K562 (cell line): ENCODE measurements at regions not wholly inside any gene's neighbourhood (a gene's known extent, or its start where the extent isn't known, plus 50 kb on each side); places are given as distances from the start of the nearest gene placed in this dataset.
A peak's percentile ranks its signal among the peaks of the same experiment; 100 is the strongest.

Source experiments
- KAT7 ChIP-seq: sonication (generic); formaldehyde crosslinking; IDR thresholded peaks from 2 replicates; pipeline ENCODE4 v1.8.0; 2022; ENCODE audit warnings: missing genetic modification reagents, mild to moderate bottlenecking, borderline replicate concordance
- MYNN ChIP-seq, 2 experiments: sonication (generic); formaldehyde crosslinking in 1 of 2; IDR thresholded peaks; 2 replicates each; pipeline versions ENCODE4 v1.5.0 to v1.6.1; 2016 to 2020; ENCODE audit warnings: antibody characterized with exemption in 1 of 2, missing genetic modification reagents in 1 of 2
- ZEB2 ChIP-seq: fragments of 450-650 bp; IDR thresholded peaks from 2 replicates; pipeline ENCODE4 v1.6.1; 2016
- ZNF133 ChIP-seq: fragments of 250-450 bp; sonication (Bioruptor Pico); IDR thresholded peaks from 2 replicates; pipeline ENCODE4 v1.4.0; 2020; ENCODE audit warnings: mild to moderate bottlenecking
- ZNF217 ChIP-seq: sonication (generic); formaldehyde crosslinking; IDR thresholded peaks from 2 replicates; pipeline ENCODE4 v1.8.0; 2022; ENCODE audit warnings: mild to moderate bottlenecking, missing genetic modification reagents
- TF ChIP-seq, protein P1 (sequence below): sonication (generic); formaldehyde crosslinking; IDR thresholded peaks from 2 replicates; pipeline ENCODE4 v1.8.0; 2022; ENCODE audit warnings: mild to moderate bottlenecking, low read depth, missing genetic modification reagents
- TF ChIP-seq, protein P2 (sequence below), 2 experiments: fragments of 450-650 bp in 1 of 2; sonication (generic) in 1 of 2; formaldehyde crosslinking in 1 of 2; IDR thresholded peaks; 2 replicates each; pipeline versions ENCODE4 v1.7.1 to v1.9.0; 2016 to 2022; ENCODE audit warnings: inconsistent platforms in 1 of 2, mild to moderate bottlenecking in 1 of 2, missing genetic modification reagents in 1 of 2
- TF ChIP-seq, protein P3 (sequence below): sonication (generic); formaldehyde crosslinking; IDR thresholded peaks from 2 replicates; pipeline ENCODE4 v1.8.1; 2023; ENCODE audit warnings: mild to moderate bottlenecking, missing genetic modification reagents
- TF ChIP-seq, protein P4 (sequence below): fragments of 250-450 bp; sonication (Bioruptor Pico); IDR thresholded peaks from 2 replicates; pipeline ENCODE4 v1.4.0; 2020; ENCODE audit warnings: mild to moderate bottlenecking
- TF ChIP-seq, protein P5 (sequence below): IDR thresholded peaks from 2 replicates; pipeline ENCODE4 v1.6.1; 2011; ENCODE audit not compliant: insufficient read length; ENCODE audit errors: extremely low read depth

DNA sequence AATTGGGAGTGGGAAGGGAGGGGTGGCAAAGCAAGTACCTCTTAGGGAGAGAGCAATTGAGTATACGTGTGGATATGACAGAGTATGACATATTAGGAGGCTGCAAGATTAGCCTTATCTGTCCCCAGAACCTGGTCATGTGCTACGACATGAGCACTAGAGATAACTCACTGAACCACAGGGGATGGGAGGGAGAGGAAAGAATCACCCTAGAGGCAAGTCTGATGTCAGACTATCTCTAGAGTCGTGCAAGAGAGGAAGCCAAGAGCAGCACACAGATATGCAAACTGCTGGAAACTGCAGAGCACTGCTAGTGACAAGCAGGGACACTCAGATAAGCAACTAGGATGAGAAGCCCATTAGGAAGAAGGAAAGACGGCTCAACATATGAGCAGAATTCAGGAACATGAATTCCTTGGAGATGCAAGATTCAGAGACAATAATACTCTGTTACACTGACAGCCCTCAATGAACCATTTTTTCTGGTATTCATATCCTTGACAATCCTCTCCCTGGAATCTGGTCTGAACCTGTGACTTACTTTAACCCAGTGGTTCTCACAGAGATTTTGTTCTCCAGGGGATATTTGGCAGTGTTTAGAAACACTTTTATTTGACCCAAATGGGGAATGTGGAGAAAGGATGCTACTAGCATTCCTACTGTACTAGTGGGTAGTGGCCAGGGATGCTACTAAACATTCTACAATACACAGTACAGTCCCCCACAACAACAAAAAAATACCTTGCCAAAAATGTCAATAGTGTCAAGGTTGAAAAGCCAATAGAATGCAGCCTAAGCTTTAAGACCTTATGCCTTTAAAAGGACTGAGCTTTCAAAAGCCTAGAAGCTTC, 84.0 kb upstream of the BMP2K start (continued):
- TF ChIP-seq, protein P1, sequence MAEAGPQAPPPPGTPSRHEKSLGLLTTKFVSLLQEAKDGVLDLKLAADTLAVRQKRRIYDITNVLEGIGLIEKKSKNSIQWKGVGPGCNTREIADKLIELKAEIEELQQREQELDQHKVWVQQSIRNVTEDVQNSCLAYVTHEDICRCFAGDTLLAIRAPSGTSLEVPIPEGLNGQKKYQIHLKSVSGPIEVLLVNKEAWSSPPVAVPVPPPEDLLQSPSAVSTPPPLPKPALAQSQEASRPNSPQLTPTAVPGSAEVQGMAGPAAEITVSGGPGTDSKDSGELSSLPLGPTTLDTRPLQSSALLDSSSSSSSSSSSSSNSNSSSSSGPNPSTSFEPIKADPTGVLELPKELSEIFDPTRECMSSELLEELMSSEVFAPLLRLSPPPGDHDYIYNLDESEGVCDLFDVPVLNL = no peak
- TF ChIP-seq, protein P2, sequence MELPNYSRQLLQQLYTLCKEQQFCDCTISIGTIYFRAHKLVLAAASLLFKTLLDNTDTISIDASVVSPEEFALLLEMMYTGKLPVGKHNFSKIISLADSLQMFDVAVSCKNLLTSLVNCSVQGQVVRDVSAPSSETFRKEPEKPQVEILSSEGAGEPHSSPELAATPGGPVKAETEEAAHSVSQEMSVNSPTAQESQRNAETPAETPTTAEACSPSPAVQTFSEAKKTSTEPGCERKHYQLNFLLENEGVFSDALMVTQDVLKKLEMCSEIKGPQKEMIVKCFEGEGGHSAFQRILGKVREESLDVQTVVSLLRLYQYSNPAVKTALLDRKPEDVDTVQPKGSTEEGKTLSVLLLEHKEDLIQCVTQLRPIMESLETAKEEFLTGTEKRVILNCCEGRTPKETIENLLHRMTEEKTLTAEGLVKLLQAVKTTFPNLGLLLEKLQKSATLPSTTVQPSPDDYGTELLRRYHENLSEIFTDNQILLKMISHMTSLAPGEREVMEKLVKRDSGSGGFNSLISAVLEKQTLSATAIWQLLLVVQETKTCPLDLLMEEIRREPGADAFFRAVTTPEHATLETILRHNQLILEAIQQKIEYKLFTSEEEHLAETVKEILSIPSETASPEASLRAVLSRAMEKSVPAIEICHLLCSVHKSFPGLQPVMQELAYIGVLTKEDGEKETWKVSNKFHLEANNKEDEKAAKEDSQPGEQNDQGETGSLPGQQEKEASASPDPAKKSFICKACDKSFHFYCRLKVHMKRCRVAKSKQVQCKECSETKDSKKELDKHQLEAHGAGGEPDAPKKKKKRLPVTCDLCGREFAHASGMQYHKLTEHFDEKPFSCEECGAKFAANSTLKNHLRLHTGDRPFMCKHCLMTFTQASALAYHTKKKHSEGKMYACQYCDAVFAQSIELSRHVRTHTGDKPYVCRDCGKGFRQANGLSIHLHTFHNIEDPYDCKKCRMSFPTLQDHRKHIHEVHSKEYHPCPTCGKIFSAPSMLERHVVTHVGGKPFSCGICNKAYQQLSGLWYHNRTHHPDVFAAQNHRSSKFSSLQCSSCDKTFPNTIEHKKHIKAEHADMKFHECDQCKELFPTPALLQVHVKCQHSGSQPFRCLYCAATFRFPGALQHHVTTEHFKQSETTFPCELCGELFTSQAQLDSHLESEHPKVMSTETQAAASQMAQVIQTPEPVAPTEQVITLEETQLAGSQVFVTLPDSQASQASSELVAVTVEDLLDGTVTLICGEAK (IDR thresholded peaks at IDR 0.05) = no peak
- TF ChIP-seq, protein P2 (CRISPR knock-in tag; IDR thresholded peaks at IDR 0.05) = no peak
- TF ChIP-seq ZNF217 (CRISPR knock-in tag) (no peak), ZNF133 (no peak), ZEB2 (peak; percentile 91), KAT7 (CRISPR knock-in tag) (no peak; the same call in 1 of the 2 replicates), MYNN (IDR thresholded peaks at IDR 0.05) (peak; percentile 97), MYNN (CRISPR knock-in tag; IDR thresholded peaks at IDR 0.05) (no peak)
- TF ChIP-seq, protein P3, sequence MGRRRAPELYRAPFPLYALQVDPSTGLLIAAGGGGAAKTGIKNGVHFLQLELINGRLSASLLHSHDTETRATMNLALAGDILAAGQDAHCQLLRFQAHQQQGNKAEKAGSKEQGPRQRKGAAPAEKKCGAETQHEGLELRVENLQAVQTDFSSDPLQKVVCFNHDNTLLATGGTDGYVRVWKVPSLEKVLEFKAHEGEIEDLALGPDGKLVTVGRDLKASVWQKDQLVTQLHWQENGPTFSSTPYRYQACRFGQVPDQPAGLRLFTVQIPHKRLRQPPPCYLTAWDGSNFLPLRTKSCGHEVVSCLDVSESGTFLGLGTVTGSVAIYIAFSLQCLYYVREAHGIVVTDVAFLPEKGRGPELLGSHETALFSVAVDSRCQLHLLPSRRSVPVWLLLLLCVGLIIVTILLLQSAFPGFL (CRISPR knock-in tag) = no peak
- TF ChIP-seq, protein P4, sequence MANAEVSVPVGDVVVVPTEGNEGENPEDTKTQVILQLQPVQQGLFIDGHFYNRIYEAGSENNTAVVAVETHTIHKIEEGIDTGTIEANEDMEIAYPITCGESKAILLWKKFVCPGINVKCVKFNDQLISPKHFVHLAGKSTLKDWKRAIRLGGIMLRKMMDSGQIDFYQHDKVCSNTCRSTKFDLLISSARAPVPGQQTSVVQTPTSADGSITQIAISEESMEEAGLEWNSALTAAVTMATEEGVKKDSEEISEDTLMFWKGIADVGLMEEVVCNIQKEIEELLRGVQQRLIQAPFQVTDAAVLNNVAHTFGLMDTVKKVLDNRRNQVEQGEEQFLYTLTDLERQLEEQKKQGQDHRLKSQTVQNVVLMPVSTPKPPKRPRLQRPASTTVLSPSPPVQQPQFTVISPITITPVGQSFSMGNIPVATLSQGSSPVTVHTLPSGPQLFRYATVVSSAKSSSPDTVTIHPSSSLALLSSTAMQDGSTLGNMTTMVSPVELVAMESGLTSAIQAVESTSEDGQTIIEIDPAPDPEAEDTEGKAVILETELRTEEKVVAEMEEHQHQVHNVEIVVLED = peak; percentile 71
- TF ChIP-seq, protein P5, sequence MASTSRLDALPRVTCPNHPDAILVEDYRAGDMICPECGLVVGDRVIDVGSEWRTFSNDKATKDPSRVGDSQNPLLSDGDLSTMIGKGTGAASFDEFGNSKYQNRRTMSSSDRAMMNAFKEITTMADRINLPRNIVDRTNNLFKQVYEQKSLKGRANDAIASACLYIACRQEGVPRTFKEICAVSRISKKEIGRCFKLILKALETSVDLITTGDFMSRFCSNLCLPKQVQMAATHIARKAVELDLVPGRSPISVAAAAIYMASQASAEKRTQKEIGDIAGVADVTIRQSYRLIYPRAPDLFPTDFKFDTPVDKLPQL = no peak
